Endothelial cell (in vitro differentiated cells): ENCODE measurements at regions not wholly inside any gene's neighbourhood (a gene's known extent, or its start where the extent isn't known, plus 50 kb on each side); places are given as distances from the start of the nearest gene placed in this dataset.
"Not testable (repeated sequence)": the region's sequence is repeated elsewhere in the genome, so short reads cannot be mapped to it uniquely, and the experiment has no call there.

Source experiments
- DNase-seq: peaks from one replicate; pipeline ENCODE4 v3.0.0; 2021; ENCODE audit warnings: low spot score
- H3K27ac Mint-ChIP-seq: one replicate; pipeline ENCODE4 v1.8.0; 2021; ENCODE audit warnings: mixed read lengths, inconsistent platforms; ENCODE audit not compliant: unreplicated experiment
- H3K27me3 Mint-ChIP-seq: one replicate; pipeline ENCODE4 v1.8.0; 2021; ENCODE audit warnings: mild to moderate bottlenecking, moderate library complexity, mixed read lengths, inconsistent platforms; ENCODE audit not compliant: unreplicated experiment
- H3K36me3 Mint-ChIP-seq: one replicate; pipeline ENCODE4 v1.8.0; 2021; ENCODE audit warnings: mild to moderate bottlenecking, low read depth, mixed read lengths, inconsistent platforms; ENCODE audit not compliant: unreplicated experiment
- H3K4me1 Mint-ChIP-seq: one replicate; pipeline ENCODE4 v1.8.0; 2021; ENCODE audit warnings: mild to moderate bottlenecking, mixed read lengths, inconsistent platforms; ENCODE audit not compliant: unreplicated experiment
- H3K4me3 Mint-ChIP-seq: one replicate; pipeline ENCODE4 v1.8.0; 2021; ENCODE audit warnings: mild to moderate bottlenecking, mixed read lengths, inconsistent platforms; ENCODE audit not compliant: unreplicated experiment
- H3K9me3 Mint-ChIP-seq: one replicate; pipeline ENCODE4 v1.8.0; 2021; ENCODE audit warnings: mixed read lengths, inconsistent platforms; ENCODE audit not compliant: unreplicated experiment
- CTCF ChIP-seq: fragments of 200-600 bp; sonication (generic); IDR thresholded peaks from one replicate; pipeline ENCODE4 v1.5.0; 2021; ENCODE audit warnings: antibody characterized with exemption; ENCODE audit not compliant: unreplicated experiment

GRCh38 chr6:139448051-139448649, 73.7 kb upstream of the CITED2 start:
- Mint-ChIP-seq H3K27ac (no peak overlapping the region), H3K4me1 (peaks cover 41% of the 10 kb centered on the region), H3K36me3 (no peaks in the 10 kb centered on the region), H3K4me3 (no peak overlapping the region), H3K9me3 (no peaks in the 10 kb centered on the region), H3K27me3 (no peaks in the 10 kb centered on the region)
- DNase-seq = no peak
- no peak for TF ChIP-seq CTCF

DNA sequence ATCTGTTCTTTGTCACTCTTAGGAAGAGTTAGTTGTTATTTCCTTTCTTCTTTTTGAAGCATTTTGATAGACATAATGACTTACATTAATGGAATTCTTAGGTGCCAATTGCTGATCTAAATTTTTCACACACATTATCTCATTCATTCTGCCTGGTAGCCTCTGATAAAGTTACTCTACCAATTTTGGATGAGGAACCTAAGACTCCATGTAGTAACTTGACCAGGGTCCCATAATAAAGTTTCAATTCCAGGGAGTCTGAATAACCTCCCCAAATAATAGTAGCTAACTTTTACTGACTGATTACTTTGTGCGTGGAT, 73.2 kb upstream of the CITED2 start:
- no peak overlapping the region for H3K27ac Mint-ChIP-seq

GRCh38 chr6:139446768-139447655, 72.6 kb upstream of the CITED2 start:
- Mint-ChIP-seq H3K27ac (no peak overlapping the region), H3K4me1 (peaks cover 40% of the 10 kb centered on the region), H3K36me3 (no peaks in the 10 kb centered on the region), H3K4me3 (no peak overlapping the region), H3K9me3 (no peaks in the 10 kb centered on the region), H3K27me3 (no peaks in the 10 kb centered on the region)
- DNase-seq = no peak
- TF ChIP-seq CTCF = no peak

More for the DNA sequence above, 73.2 kb upstream of the CITED2 start:
- H3K9me3 Mint-ChIP-seq = no peaks in the 10 kb centered on the region
- DNase-seq = no peak
- H3K4me3 Mint-ChIP-seq = no peak overlapping the region
- no peaks in the 10 kb centered on the region for H3K27me3 Mint-ChIP-seq
- no peak for TF ChIP-seq CTCF
- peaks cover 41% of the 10 kb centered on the region for H3K4me1 Mint-ChIP-seq
- H3K36me3 Mint-ChIP-seq = no peaks in the 10 kb centered on the region

GRCh38 chr6:139446138-139446715, 71.8 kb upstream of the CITED2 start:
- H3K27me3 Mint-ChIP-seq = no peaks in the 10 kb centered on the region
- no peaks in the 10 kb centered on the region for H3K9me3 Mint-ChIP-seq
- H3K27ac Mint-ChIP-seq = no peak overlapping the region
- TF ChIP-seq CTCF = no peak
- H3K4me3 Mint-ChIP-seq = no peak overlapping the region
- H3K36me3 Mint-ChIP-seq = no peaks in the 10 kb centered on the region
- DNase-seq = no peak
- H3K4me1 Mint-ChIP-seq = peaks cover 40% of the 10 kb centered on the region

DNA sequence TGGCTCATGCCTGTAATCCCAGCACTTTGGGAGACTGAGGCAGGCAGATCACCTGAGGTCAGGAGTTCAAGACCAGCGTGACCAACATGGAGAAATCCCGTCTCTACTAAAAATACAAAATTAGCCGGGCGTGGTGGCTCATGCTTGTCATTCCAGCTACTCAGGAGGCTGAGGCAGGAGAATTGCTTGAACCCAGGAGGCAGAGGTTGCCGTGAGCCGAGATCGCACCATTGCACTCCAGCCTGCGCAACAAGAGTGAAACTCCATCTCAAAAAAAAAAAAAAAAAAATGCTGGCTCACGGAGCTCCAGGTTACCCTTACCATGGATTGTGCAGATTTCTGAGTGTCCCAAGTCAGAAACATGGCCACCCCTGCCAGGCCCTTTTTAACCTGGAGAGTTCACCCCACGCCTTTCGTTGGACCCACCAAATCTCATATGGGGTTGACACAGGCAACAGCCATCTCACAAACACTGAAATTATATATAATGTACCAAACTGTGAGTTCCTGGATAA, 69.9 kb upstream of the CITED2 start:
- H3K4me1 Mint-ChIP-seq = peaks cover 35% of the 10 kb centered on the region
- not testable (repeated sequence) for H3K9me3 Mint-ChIP-seq, H3K27ac Mint-ChIP-seq, H3K27me3 Mint-ChIP-seq, H3K36me3 Mint-ChIP-seq, H3K4me3 Mint-ChIP-seq, DNase-seq
